ENCODE measurements at regions not wholly inside any gene's neighbourhood (a gene's known extent, or its start where the extent isn't known, plus 50 kb on each side); places are given as distances from the start of the nearest gene placed in this dataset.

DNA sequence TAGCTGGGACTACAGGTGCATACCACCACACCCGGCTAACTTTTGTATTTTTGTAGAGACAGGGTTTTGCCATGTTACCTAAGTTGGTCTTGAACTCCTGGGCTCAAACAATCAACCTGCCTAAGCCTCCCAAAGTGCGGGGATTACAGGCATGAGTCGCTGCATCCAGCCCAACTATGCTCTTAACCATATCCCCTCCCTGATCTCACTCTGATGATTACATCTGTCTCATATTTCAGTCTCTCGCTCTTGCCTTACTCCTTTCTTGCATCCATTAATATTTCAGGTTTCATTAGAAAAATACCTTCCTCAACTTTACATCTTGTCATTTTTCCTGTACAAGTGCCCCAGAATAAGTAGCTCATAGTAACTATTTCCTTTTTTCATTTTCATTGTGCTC lies 61.0 kb upstream of the BASP1 start:
- TF ChIP-seq ZBTB7A (IDR thresholded peaks at IDR 0.05; ENCODE audit: low read depth), result no peak
- TF ChIP-seq RAD21 (IDR thresholded peaks at IDR 0.05; ENCODE audit: low read depth), result no peak
- TF ChIP-seq FOXM1 (IDR thresholded peaks at IDR 0.05; ENCODE audit: borderline replicate concordance, low read depth), result no peak
- TF ChIP-seq CEBPB (IDR thresholded peaks at IDR 0.05), result no peak
- TF ChIP-seq, protein P1, sequence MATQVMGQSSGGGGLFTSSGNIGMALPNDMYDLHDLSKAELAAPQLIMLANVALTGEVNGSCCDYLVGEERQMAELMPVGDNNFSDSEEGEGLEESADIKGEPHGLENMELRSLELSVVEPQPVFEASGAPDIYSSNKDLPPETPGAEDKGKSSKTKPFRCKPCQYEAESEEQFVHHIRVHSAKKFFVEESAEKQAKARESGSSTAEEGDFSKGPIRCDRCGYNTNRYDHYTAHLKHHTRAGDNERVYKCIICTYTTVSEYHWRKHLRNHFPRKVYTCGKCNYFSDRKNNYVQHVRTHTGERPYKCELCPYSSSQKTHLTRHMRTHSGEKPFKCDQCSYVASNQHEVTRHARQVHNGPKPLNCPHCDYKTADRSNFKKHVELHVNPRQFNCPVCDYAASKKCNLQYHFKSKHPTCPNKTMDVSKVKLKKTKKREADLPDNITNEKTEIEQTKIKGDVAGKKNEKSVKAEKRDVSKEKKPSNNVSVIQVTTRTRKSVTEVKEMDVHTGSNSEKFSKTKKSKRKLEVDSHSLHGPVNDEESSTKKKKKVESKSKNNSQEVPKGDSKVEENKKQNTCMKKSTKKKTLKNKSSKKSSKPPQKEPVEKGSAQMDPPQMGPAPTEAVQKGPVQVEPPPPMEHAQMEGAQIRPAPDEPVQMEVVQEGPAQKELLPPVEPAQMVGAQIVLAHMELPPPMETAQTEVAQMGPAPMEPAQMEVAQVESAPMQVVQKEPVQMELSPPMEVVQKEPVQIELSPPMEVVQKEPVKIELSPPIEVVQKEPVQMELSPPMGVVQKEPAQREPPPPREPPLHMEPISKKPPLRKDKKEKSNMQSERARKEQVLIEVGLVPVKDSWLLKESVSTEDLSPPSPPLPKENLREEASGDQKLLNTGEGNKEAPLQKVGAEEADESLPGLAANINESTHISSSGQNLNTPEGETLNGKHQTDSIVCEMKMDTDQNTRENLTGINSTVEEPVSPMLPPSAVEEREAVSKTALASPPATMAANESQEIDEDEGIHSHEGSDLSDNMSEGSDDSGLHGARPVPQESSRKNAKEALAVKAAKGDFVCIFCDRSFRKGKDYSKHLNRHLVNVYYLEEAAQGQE (IDR thresholded peaks at IDR 0.05; ENCODE audit: low read depth), result no peak
- TF ChIP-seq, protein P2, sequence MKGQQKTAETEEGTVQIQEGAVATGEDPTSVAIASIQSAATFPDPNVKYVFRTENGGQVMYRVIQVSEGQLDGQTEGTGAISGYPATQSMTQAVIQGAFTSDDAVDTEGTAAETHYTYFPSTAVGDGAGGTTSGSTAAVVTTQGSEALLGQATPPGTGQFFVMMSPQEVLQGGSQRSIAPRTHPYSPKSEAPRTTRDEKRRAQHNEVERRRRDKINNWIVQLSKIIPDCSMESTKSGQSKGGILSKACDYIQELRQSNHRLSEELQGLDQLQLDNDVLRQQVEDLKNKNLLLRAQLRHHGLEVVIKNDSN (IDR thresholded peaks at IDR 0.05), result no peak
- TF ChIP-seq EP300 (IDR thresholded peaks at IDR 0.05; ENCODE audit: borderline replicate concordance), result no peak
- TF ChIP-seq CREB1 (IDR thresholded peaks at IDR 0.05; ENCODE audit: low read depth), result no peak
- no peak for TF ChIP-seq NFIC (IDR thresholded peaks at IDR 0.05)
- TF ChIP-seq, protein P3, sequence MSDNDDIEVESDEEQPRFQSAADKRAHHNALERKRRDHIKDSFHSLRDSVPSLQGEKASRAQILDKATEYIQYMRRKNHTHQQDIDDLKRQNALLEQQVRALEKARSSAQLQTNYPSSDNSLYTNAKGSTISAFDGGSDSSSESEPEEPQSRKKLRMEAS (IDR thresholded peaks at IDR 0.05), result no peak
- TF ChIP-seq YY1 (IDR thresholded peaks at IDR 0.05; ENCODE audit: low read depth), result no peak
- TF ChIP-seq TCF12 (IDR thresholded peaks at IDR 0.05; ENCODE audit: low read depth), result no peak
- TF ChIP-seq TEAD4 (IDR thresholded peaks at IDR 0.05), result no peak
- TF ChIP-seq TAF1 (IDR thresholded peaks at IDR 0.05; ENCODE audit: low read depth), result no peak
- TF ChIP-seq EGR1 (IDR thresholded peaks at IDR 0.05), result no peak

DNA sequence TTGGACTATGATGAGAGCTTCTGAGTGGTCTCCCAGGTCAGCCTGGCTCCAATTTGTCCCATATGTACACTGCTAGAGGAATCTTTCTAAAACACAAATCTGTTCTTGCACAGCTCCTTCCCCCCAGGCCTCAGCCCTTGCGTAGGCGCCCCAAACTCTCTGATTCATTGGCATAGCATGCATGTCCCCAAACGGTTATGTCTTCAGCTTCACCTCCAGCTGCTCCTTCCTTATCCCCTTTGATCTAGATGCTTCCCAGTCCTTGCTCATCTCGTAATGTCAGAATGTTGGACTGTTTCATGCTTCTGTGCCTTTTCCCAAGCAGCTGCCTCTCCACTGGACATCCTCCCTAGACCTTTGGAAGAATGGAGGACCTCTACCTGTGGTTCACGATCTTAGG lies 60.1 kb upstream of the BASP1 start:
- TF ChIP-seq CREB1 (IDR thresholded peaks at IDR 0.05; ENCODE audit: low read depth) (no peak), TAF1 (IDR thresholded peaks at IDR 0.05; ENCODE audit: low read depth) (no peak), RAD21 (IDR thresholded peaks at IDR 0.05; ENCODE audit: low read depth) (no peak), TEAD4 (IDR thresholded peaks at IDR 0.05) (no peak), EP300 (IDR thresholded peaks at IDR 0.05; ENCODE audit: borderline replicate concordance) (no peak)

DNA sequence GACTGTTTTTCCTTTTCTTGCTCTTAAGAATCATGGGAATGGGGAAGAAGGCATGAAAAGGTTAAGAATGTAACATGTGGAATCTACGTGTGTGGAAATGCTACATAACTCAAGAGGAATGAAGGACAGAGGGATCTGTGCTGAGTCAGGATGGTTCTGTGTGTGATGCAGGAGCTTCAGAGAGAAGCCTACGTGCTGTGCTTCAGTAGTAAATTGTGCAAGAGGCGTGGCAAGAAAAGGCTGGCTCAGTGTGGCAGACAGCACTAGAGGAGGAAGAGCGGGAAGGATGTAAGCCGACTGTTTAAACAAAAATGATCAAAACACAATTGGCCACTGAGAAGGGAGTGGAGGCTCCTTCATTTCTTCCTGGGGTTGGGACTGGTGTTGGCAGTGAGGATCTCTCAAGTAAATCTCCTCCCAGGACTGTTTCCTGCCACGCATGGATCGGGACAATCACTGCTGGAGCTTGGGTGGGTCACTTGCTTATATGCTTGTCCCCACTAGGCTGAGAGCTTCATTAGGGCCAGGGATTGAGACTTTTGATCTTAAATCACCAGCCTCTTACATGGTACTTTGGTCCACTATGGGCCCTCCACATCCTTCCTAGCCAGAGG lies 59.4 kb upstream of the BASP1 start:
- TF ChIP-seq, protein P2 (IDR thresholded peaks at IDR 0.05), result no peak
- TF ChIP-seq TCF12 (IDR thresholded peaks at IDR 0.05; ENCODE audit: low read depth), result no peak
- TF ChIP-seq RAD21 (IDR thresholded peaks at IDR 0.05; ENCODE audit: low read depth), result no peak
- no peak for TF ChIP-seq CEBPB (IDR thresholded peaks at IDR 0.05)
- TF ChIP-seq CREB1 (IDR thresholded peaks at IDR 0.05; ENCODE audit: low read depth), result no peak
- TF ChIP-seq FOXM1 (IDR thresholded peaks at IDR 0.05; ENCODE audit: borderline replicate concordance, low read depth), result no peak
- TF ChIP-seq, protein P3 (IDR thresholded peaks at IDR 0.05), result no peak
- TF ChIP-seq EGR1 (IDR thresholded peaks at IDR 0.05), result no peak
- TF ChIP-seq EP300 (IDR thresholded peaks at IDR 0.05; ENCODE audit: borderline replicate concordance), result no peak
- TF ChIP-seq TEAD4 (IDR thresholded peaks at IDR 0.05), result no peak
- no peak for TF ChIP-seq YY1 (IDR thresholded peaks at IDR 0.05; ENCODE audit: low read depth)
- TF ChIP-seq TAF1 (IDR thresholded peaks at IDR 0.05; ENCODE audit: low read depth), result no peak
- no peak for TF ChIP-seq ZBTB7A (IDR thresholded peaks at IDR 0.05; ENCODE audit: low read depth)
- TF ChIP-seq, protein P1 (IDR thresholded peaks at IDR 0.05; ENCODE audit: low read depth), result no peak
- no peak for TF ChIP-seq NFIC (IDR thresholded peaks at IDR 0.05)

DNA sequence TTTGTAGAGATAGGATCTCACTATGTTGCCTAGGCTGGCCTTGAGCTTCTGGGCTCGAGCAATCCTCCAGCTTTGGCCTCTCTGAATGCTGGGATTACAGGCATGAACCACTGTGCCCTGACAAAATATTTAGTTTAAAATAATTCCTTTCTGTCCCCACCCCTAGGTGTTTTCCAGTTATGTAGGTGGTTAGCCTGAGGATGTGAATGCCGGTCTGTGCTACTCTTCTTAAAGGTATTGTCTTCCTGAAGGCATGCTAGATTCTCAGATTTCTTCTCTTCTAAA lies 56.7 kb upstream of the BASP1 start:
- TF ChIP-seq, protein P2 (IDR thresholded peaks at IDR 0.05), result no peak
- TF ChIP-seq EP300 (IDR thresholded peaks at IDR 0.05; ENCODE audit: borderline replicate concordance) (no peak), CEBPB (IDR thresholded peaks at IDR 0.05) (no peak), NFIC (IDR thresholded peaks at IDR 0.05) (no peak), FOXM1 (IDR thresholded peaks at IDR 0.05; ENCODE audit: borderline replicate concordance, low read depth) (no peak), YY1 (IDR thresholded peaks at IDR 0.05; ENCODE audit: low read depth) (no peak), TEAD4 (IDR thresholded peaks at IDR 0.05) (no peak), TCF12 (IDR thresholded peaks at IDR 0.05; ENCODE audit: low read depth) (no peak), CREB1 (IDR thresholded peaks at IDR 0.05; ENCODE audit: low read depth) (no peak), TAF1 (IDR thresholded peaks at IDR 0.05; ENCODE audit: low read depth) (no peak)
- TF ChIP-seq, protein P3 (IDR thresholded peaks at IDR 0.05), result no peak
- TF ChIP-seq, protein P1 (IDR thresholded peaks at IDR 0.05; ENCODE audit: low read depth), result no peak

All from Ishikawa (cell line).